Colonic mucosa (tissue), 4 donors: ENCODE measurements at regions not wholly inside any gene's neighbourhood (a gene's known extent, or its start where the extent isn't known, plus 50 kb on each side); places are given as distances from the start of the nearest gene placed in this dataset.

Source experiments
- DNase-seq: peaks from one replicate; pipeline ENCODE4 v3.0.0-alpha.2; 2020
- H3K27ac ChIP-seq: fragments of 200-600 bp; one replicate; pipeline ENCODE4 v1.8.0; 2021
- H3K27me3 ChIP-seq: fragments of 200-600 bp; one replicate; pipeline ENCODE4 v1.8.0; 2021
- H3K36me3 ChIP-seq: fragments of 200-600 bp; one replicate; pipeline ENCODE4 v1.8.0; 2021
- H3K4me1 ChIP-seq: fragments of 200-600 bp; one replicate; pipeline ENCODE4 v1.8.0; 2021; ENCODE audit warnings: mild to moderate bottlenecking
- H3K4me3 ChIP-seq: fragments of 200-600 bp; one replicate; pipeline ENCODE4 v1.8.0; 2021
- H3K9ac ChIP-seq, 2 donors: one replicate each; pipeline ENCODE4 v1.7.0; 2013; ENCODE audit warnings: control low read depth in 2 of 2, low read depth in 2 of 2, low read length in 2 of 2
- H3K9me3 ChIP-seq: fragments of 200-600 bp; one replicate; pipeline ENCODE4 v1.8.0; 2021
- CTCF ChIP-seq: fragments of 200-600 bp; IDR thresholded peaks from one replicate; pipeline ENCODE4 v1.8.0; 2022; ENCODE audit warnings: antibody characterized with exemption, mild to moderate bottlenecking
- intact Hi-C: fragments of 100-400 bp; cut with DNase I; formaldehyde crosslinking; loops from one replicate; pipeline ENCODE4 v1.14.1; 2022
- donor health status: healthy.
- donor health status: DM: no; HTN: no; CAD: no.
- donor health status: DM: no; HTN: no; CAD: no.

GRCh38 chr1:56065729-56066128 is 513.6 kb downstream of the PLPP3 start:
- intact Hi-C loops = no loop called here
- Histone ChIP-seq H3K9me3 (no peaks in the 10 kb centered on the region), H3K4me1 (no peaks in the 10 kb centered on the region), H3K27ac (no peak overlapping the region), H3K27me3 (no peaks in the 10 kb centered on the region), H3K4me3 (no peak overlapping the region), H3K36me3 (no peaks in the 10 kb centered on the region), H3K9ac (no peak overlapping the region)
- no peak for DNase-seq
- TF ChIP-seq CTCF = no peak

- no peaks in the 10 kb centered on the region for H3K27me3 ChIP-seq
- intact Hi-C loops = no loop called here
- H3K9me3 ChIP-seq = no peaks in the 10 kb centered on the region
- no peak overlapping the region for H3K9ac ChIP-seq
- no peaks in the 10 kb centered on the region for H3K36me3 ChIP-seq
- H3K4me3 ChIP-seq = no peak overlapping the region
- H3K4me1 ChIP-seq = no peaks in the 10 kb centered on the region
- DNase-seq = no peak
- H3K27ac ChIP-seq = no peak overlapping the region
- TF ChIP-seq CTCF = no peak
These were observed 514.7 kb downstream of the PLPP3 start for GRCh38 chr1:56064705-56065104.

GRCh38 chr1:56063461-56063860 is 515.9 kb downstream of the PLPP3 start:
- DNase-seq = no peak
- no peak overlapping the region for H3K27ac ChIP-seq
- no peak for TF ChIP-seq CTCF
- no peaks in the 10 kb centered on the region for H3K4me1 ChIP-seq
- H3K9me3 ChIP-seq = no peaks in the 10 kb centered on the region
- no peak overlapping the region for H3K9ac ChIP-seq
- no peak overlapping the region for H3K4me3 ChIP-seq
- no peaks in the 10 kb centered on the region for H3K27me3 ChIP-seq
- intact Hi-C loops = no loop called here
- no peaks in the 10 kb centered on the region for H3K36me3 ChIP-seq

- intact Hi-C loops = no loop called here
- no peaks in the 10 kb centered on the region for H3K36me3 ChIP-seq
- no peak overlapping the region for H3K27ac ChIP-seq
- DNase-seq = no peak
- H3K9me3 ChIP-seq = no peaks in the 10 kb centered on the region
- no peak for TF ChIP-seq CTCF
- H3K27me3 ChIP-seq = no peaks in the 10 kb centered on the region
- no peak overlapping the region for H3K9ac ChIP-seq
- no peaks in the 10 kb centered on the region for H3K4me1 ChIP-seq
- H3K4me3 ChIP-seq = no peak overlapping the region
These were observed 516.7 kb downstream of the PLPP3 start for GRCh38 chr1:56062625-56063024.

GRCh38 chr1:56061824-56062223 is 517.5 kb downstream of the PLPP3 start:
- TF ChIP-seq CTCF = no peak
- intact Hi-C loops = no loop called here
- Histone ChIP-seq H3K4me3 (no peak overlapping the region), H3K27me3 (no peaks in the 10 kb centered on the region), H3K9ac (no peak overlapping the region), H3K27ac (no peak overlapping the region), H3K9me3 (no peaks in the 10 kb centered on the region), H3K4me1 (no peaks in the 10 kb centered on the region), H3K36me3 (no peaks in the 10 kb centered on the region)
- DNase-seq = no peak

GRCh38 chr1:56060906-56061305 is 518.5 kb downstream of the PLPP3 start:
- Histone ChIP-seq H3K27ac (no peak overlapping the region), H3K9ac (no peak overlapping the region), H3K36me3 (no peaks in the 10 kb centered on the region), H3K4me3 (no peak overlapping the region), H3K9me3 (no peaks in the 10 kb centered on the region), H3K27me3 (no peaks in the 10 kb centered on the region), H3K4me1 (no peaks in the 10 kb centered on the region)
- peak; percentile 32 for DNase-seq
- intact Hi-C loops = no loop called here
- no peak for TF ChIP-seq CTCF
